ENCODE measurements at regions not wholly inside any gene's neighbourhood (a gene's known extent, or its start where the extent isn't known, plus 50 kb on each side); places are given as distances from the start of the nearest gene placed in this dataset.

- DNase-seq (no peak), ATAC-seq (no peak)
- intact Hi-C loops (cut with DNase I), result no loop called here
- WGBS, 3 donors, result 59 to 75% (median 69%) methylated on average over 4 of the region's 4 CpGs
- Histone ChIP-seq H3K27me3 (ENCODE audit: insufficient read depth in 3 of 3, low read length in 2 of 3) (no peaks in the 10 kb centered on the region), H3K4me3 (no peak overlapping the region), H3K9me3 (no peaks in the 10 kb centered on the region), H3K4me1 (no peaks in the 10 kb centered on the region), H3K36me3 (ENCODE audit: insufficient read depth in 1 of 2, low read depth in 1 of 2) (no peaks in the 10 kb centered on the region), H3K27ac (no peak overlapping the region)
- TF ChIP-seq CTCF (IDR thresholded peaks at IDR 0.05), result no peak
Observed at GRCh38 chr5:106306313-106307028, 1364.3 kb downstream of the EFNA5 start.

GRCh38 chr5:106303911-106304310 lies 1366.8 kb downstream of the EFNA5 start:
- no peaks in the 10 kb centered on the region for H3K4me1 ChIP-seq
- H3K36me3 ChIP-seq (ENCODE audit: insufficient read depth in 1 of 2, low read depth in 1 of 2), result no peaks in the 10 kb centered on the region
- WGBS, 3 donors, result 53 to 70% (median 57%) methylated on average over 2 of the region's 2 CpGs
- no peak overlapping the region for H3K4me3 ChIP-seq
- intact Hi-C loops (cut with DNase I), result no loop called here
- H3K9me3 ChIP-seq, result no peaks in the 10 kb centered on the region
- TF ChIP-seq CTCF (IDR thresholded peaks at IDR 0.05), result no peak
- H3K27me3 ChIP-seq (ENCODE audit: insufficient read depth in 3 of 3, low read length in 2 of 3), result no peaks in the 10 kb centered on the region
- DNase-seq (no peak), ATAC-seq (no peak)
- H3K27ac ChIP-seq, result no peak overlapping the region

GRCh38 chr5:106292654-106293053 lies 1378.1 kb downstream of the EFNA5 start:
- intact Hi-C loops (cut with DNase I), result no loop called here
- DNase-seq, result no peak
- Histone ChIP-seq H3K4me3 (no peak overlapping the region), H3K36me3 (ENCODE audit: insufficient read depth in 1 of 2, low read depth in 1 of 2) (no peaks in the 10 kb centered on the region), H3K27ac (no peak overlapping the region), H3K9me3 (no peaks in the 10 kb centered on the region), H3K27me3 (ENCODE audit: insufficient read depth in 3 of 3, low read length in 2 of 3) (no peaks in the 10 kb centered on the region), H3K4me1 (no peaks in the 10 kb centered on the region)
- TF ChIP-seq CTCF (IDR thresholded peaks at IDR 0.05), result no peak
- 29 to 56% (median 35%) methylated on average over 2 of the region's 2 CpGs for WGBS, 3 donors
- ATAC-seq, result no peak

- no peaks in the 10 kb centered on the region for H3K9me3 ChIP-seq
- H3K4me1 ChIP-seq, result no peaks in the 10 kb centered on the region
- DNase-seq (no peak), ATAC-seq (no peak)
- no peaks in the 10 kb centered on the region for H3K27me3 ChIP-seq (ENCODE audit: insufficient read depth in 3 of 3, low read length in 2 of 3)
- intact Hi-C loops (cut with DNase I), result no loop called here
- no peak overlapping the region for H3K4me3 ChIP-seq
- no peaks in the 10 kb centered on the region for H3K36me3 ChIP-seq (ENCODE audit: insufficient read depth in 1 of 2, low read depth in 1 of 2)
- no peak for TF ChIP-seq CTCF (IDR thresholded peaks at IDR 0.05)
- WGBS, 3 donors, result 71 to 87% (median 72%) methylated on average over 1 of the region's 1 CpG
- no peak overlapping the region for H3K27ac ChIP-seq
Observed at GRCh38 chr5:106290841-106291240, 1379.9 kb downstream of the EFNA5 start.

- Histone ChIP-seq H3K4me3 (no peak overlapping the region), H3K27me3 (ENCODE audit: insufficient read depth in 3 of 3, low read length in 2 of 3) (no peaks in the 10 kb centered on the region), H3K27ac (no peak overlapping the region), H3K4me1 (no peaks in the 10 kb centered on the region), H3K36me3 (ENCODE audit: insufficient read depth in 1 of 2, low read depth in 1 of 2) (no peaks in the 10 kb centered on the region), H3K9me3 (no peaks in the 10 kb centered on the region)
- 25 to 39% (median 33%) methylated on average over 3 of the region's 3 CpGs for WGBS, 3 donors
- intact Hi-C loops (cut with DNase I), result no loop called here
- DNase-seq (no peak), ATAC-seq (no peak)
- no peak for TF ChIP-seq CTCF (IDR thresholded peaks at IDR 0.05)
Observed at GRCh38 chr5:106288979-106289378, 1381.8 kb downstream of the EFNA5 start.
